GM12878 (cell line): ENCODE measurements at regions not wholly inside any gene's neighbourhood (a gene's known extent, or its start where the extent isn't known, plus 50 kb on each side); places are given as distances from the start of the nearest gene placed in this dataset.

Source experiments
- ATAC-seq: fragments of 200-7000 bp; cut with Tn5 transposase; 3 replicates; pipeline ENCODE4 v1.9.1; 2020; ENCODE audit warnings: mild to moderate bottlenecking, moderate library complexity
- BruUV-seq: library from RNA; stranded (reverse); fragments of 400-500 nt; replicated peaks from 2 replicates; lab custom pipeline; 2021; lab: Mats Ljungman, UMichigan
- CTCF ChIA-PET: fragments of 300-600 bp; sonication (Branson Sonifier 250); formaldehyde crosslinking; extraction: SDS; loops from one replicate; lab custom pipeline; 2021; ENCODE audit warnings: inconsistent platforms; lab: Yijun Ruan, JAX
- POLR2A ChIA-PET: fragments of 350-600 bp; formaldehyde crosslinking; extraction: SDS; loops from one replicate; lab custom pipeline; 2021; ENCODE audit warnings: inconsistent platforms; lab: Charles Lee
- RAD21 ChIA-PET: fragments of 300-600 bp; sonication (Branson Sonifier 250); formaldehyde crosslinking; loops from one replicate; lab custom pipeline; 2023; ENCODE audit warnings: antibody characterized with exemption; ENCODE audit not compliant: unreplicated experiment; lab: Charles Lee
- SMC1A ChIA-PET: fragments of 300-600 bp; sonication (Branson Sonifier 250); formaldehyde crosslinking; loops from one replicate; lab custom pipeline; 2023; ENCODE audit not compliant: unreplicated experiment, uncharacterized antibody; lab: Charles Lee
- DNase-seq: peaks from one replicate; pipeline ENCODE4 v3.0.0-alpha.2; 2011; ENCODE audit warnings: low read depth, low spot score
- FAIRE-seq: peaks from 3 replicates; lab custom pipeline; 2011; peaks lifted over from hg19 to GRCh38; lab: Jason Lieb, UNC
- H2AFZ ChIP-seq: 2 replicates; pipeline ENCODE4 v1.6.0; 2011; ENCODE audit warnings: low read depth, low read length, control low read depth; ENCODE audit not compliant: control insufficient read depth
- H3K27ac ChIP-seq: 2 replicates; pipeline ENCODE4 v1.5.1; 2011; ENCODE audit warnings: control low read depth; ENCODE audit not compliant: control insufficient read depth, insufficient read depth
- H3K27me3 ChIP-seq, 2 experiments: replicated peaks in 1 of 2; 2 replicates each; pipeline versions ENCODE4 v1.6.0 to v1.6.1; 2011; ENCODE audit warnings: low read length in 1 of 2; ENCODE audit not compliant: control insufficient read depth in 2 of 2, insufficient read depth in 2 of 2
- H3K36me3 ChIP-seq, 2 experiments: 2 replicates each; pipeline ENCODE4 v1.5.1; 2011; ENCODE audit warnings: low read length in 1 of 2; ENCODE audit not compliant: control insufficient read depth in 2 of 2, insufficient read depth in 2 of 2
- H3K4me1 ChIP-seq: 2 replicates; pipeline ENCODE4 v1.6.1; 2011; ENCODE audit warnings: mild to moderate bottlenecking, low read length, moderate library complexity, mixed read lengths; ENCODE audit not compliant: control insufficient read depth, insufficient read depth
- H3K4me2 ChIP-seq: 2 replicates; pipeline ENCODE4 v1.6.0; 2011; ENCODE audit warnings: control low read depth; ENCODE audit not compliant: control insufficient read depth, insufficient read depth
- H3K4me3 ChIP-seq: fragments of 200-600 bp; sonication (generic); 2 replicates; pipeline ENCODE4 v1.5.1; 2016
- H3K79me2 ChIP-seq: 2 replicates; pipeline ENCODE4 v1.6.0; 2011; ENCODE audit warnings: low read length; ENCODE audit not compliant: control insufficient read depth, insufficient read depth
- H3K9ac ChIP-seq: 2 replicates; pipeline ENCODE4 v1.8.0; 2011; ENCODE audit warnings: low read length, control low read depth, mixed read lengths; ENCODE audit not compliant: control insufficient read depth, insufficient read depth
- H3K9me3 ChIP-seq: replicated peaks from 3 replicates; pipeline ENCODE4 v1.5.1; 2011; ENCODE audit warnings: mild to moderate bottlenecking, low read length; ENCODE audit not compliant: control insufficient read depth, insufficient read depth
- H4K20me1 ChIP-seq: 2 replicates; pipeline ENCODE4 v1.6.0; 2011; ENCODE audit not compliant: control insufficient read depth, insufficient read depth
- BCL11A ChIP-seq: IDR thresholded peaks from 2 replicates; pipeline ENCODE4 v1.6.1; 2011; ENCODE audit warnings: low read depth, low read length
- CHD4 ChIP-seq: fragments of 200-600 bp; sonication (generic); IDR thresholded peaks from 2 replicates; pipeline ENCODE4 v1.6.1; 2016; ENCODE audit warnings: mild to moderate bottlenecking
- E2F8 ChIP-seq: fragments of 450-650 bp; IDR thresholded peaks from 2 replicates; pipeline ENCODE4 v1.6.1; 2018; ENCODE audit warnings: mild to moderate bottlenecking, low read depth, moderate library complexity; ENCODE audit not compliant: partially characterized antibody
- FOXK2 ChIP-seq: fragments of 450-650 bp; IDR thresholded peaks from 2 replicates; pipeline ENCODE4 v1.6.1; 2017; ENCODE audit warnings: mild to moderate bottlenecking, moderate library complexity
- GABPA ChIP-seq: IDR thresholded peaks from 2 replicates; pipeline ENCODE4 v1.6.1; 2014; ENCODE audit warnings: antibody characterized with exemption, low read depth, mild to moderate bottlenecking, inconsistent platforms
- IRF5 ChIP-seq: fragments of 450-650 bp; IDR thresholded peaks from 2 replicates; pipeline ENCODE4 v1.6.1; 2017; ENCODE audit warnings: borderline replicate concordance
- NKRF ChIP-seq: fragments of 450-650 bp; conservative IDR thresholded peaks from 2 replicates; pipeline ENCODE4 v1.6.1; 2017; ENCODE audit warnings: mild to moderate bottlenecking, moderate library complexity
- SMAD1 ChIP-seq: fragments of 450-650 bp; IDR thresholded peaks from 2 replicates; pipeline ENCODE4 v1.6.1; 2018; ENCODE audit warnings: mild to moderate bottlenecking, low read depth; ENCODE audit not compliant: partially characterized antibody
- SMARCA5 ChIP-seq: fragments of 450-650 bp; IDR thresholded peaks from 2 replicates; pipeline ENCODE4 v1.6.1; 2017; ENCODE audit warnings: mild to moderate bottlenecking
- SREBF1 ChIP-seq: IDR thresholded peaks from 2 replicates; pipeline ENCODE4 v1.6.1; 2012; ENCODE audit warnings: mild to moderate bottlenecking, low read length
- TCF3 ChIP-seq: IDR thresholded peaks from 2 replicates; pipeline ENCODE4 v1.6.1; 2012; ENCODE audit warnings: low read depth, mild to moderate bottlenecking, low read length, borderline replicate concordance; ENCODE audit not compliant: insufficient read depth
- YBX1 ChIP-seq: fragments of 450-650 bp; IDR thresholded peaks from 2 replicates; pipeline ENCODE4 v1.6.1; 2016; ENCODE audit warnings: antibody characterized with exemption
- ZBTB40 ChIP-seq: fragments of 450-650 bp; IDR thresholded peaks from 2 replicates; pipeline ENCODE4 v1.6.1; 2016; ENCODE audit warnings: mild to moderate bottlenecking, moderate library complexity, borderline replicate concordance
- ZSCAN29 ChIP-seq: fragments of 450-650 bp; IDR thresholded peaks from 2 replicates; pipeline ENCODE4 v1.6.1; 2017; ENCODE audit warnings: mild to moderate bottlenecking, moderate library complexity
- WGBS: methylation state at CpG from one replicate; pipeline ENCODE4 v1.1.6; 2016; ENCODE audit warnings: low lambda C conversion rate; ENCODE audit not compliant: insufficient replicate concordance, insufficient coverage; ENCODE audit errors: missing lambda C conversion rate; 5-methylcytosine and 5-hydroxymethylcytosine counted together
- in situ Hi-C: fragments of 300-500 bp; cut with MboI; formaldehyde crosslinking; loops from 9 replicates; pipeline ENCODE4 v1.14.3; 2018; ENCODE audit warnings: mixed read lengths
- intact Hi-C: fragments of 100-400 bp; cut with micrococcal nuclease; formaldehyde crosslinking; loops from one replicate; pipeline ENCODE4 v1.14.2; 2022; ENCODE audit not compliant: unreplicated experiment

GRCh38 chr7:63104666-63105065, 894.0 kb upstream of the ZNF722 start (continued):
- TF ChIP-seq FOXK2 (no peak), ZBTB40 (no peak), BCL11A (no peak), GABPA (no peak), IRF5 (no peak)

GRCh38 chr7:63105978-63106377, 892.7 kb upstream of the ZNF722 start:
- WGBS = 38% methylated on average over 4 of the region's 4 CpGs
- no peak for FAIRE-seq
- TF ChIP-seq ZSCAN29 = no peak
- no peak for TF ChIP-seq TCF3
- no peak for TF ChIP-seq YBX1
- TF ChIP-seq CHD4 = no peak
- no peak for TF ChIP-seq SREBF1
- no peak for TF ChIP-seq NKRF
- no peak for TF ChIP-seq SMAD1
- TF ChIP-seq E2F8 = no peak
- no peak for TF ChIP-seq SMARCA5

More at GRCh38 chr7:63105978-63106377, 892.7 kb upstream of the ZNF722 start:
- no peaks in the 10 kb centered on the region for H4K20me1 ChIP-seq
- intact Hi-C loops (no loop called here), in situ Hi-C loops (no loop called here)
- SMC1A ChIA-PET = no interaction called here
- H3K4me3 ChIP-seq = no peak overlapping the region
- H3K27me3 ChIP-seq = no peaks in the 10 kb centered on the region
- RAD21 ChIA-PET = no interaction called here
- no peaks in the 10 kb centered on the region for H3K79me2 ChIP-seq
- no TSS peak for BruUV-seq
- no peak for ATAC-seq
- H3K9ac ChIP-seq = no peak overlapping the region
- no peak overlapping the region for H3K4me2 ChIP-seq
- CTCF ChIA-PET = no interaction called here
- no peaks in the 10 kb centered on the region for H3K36me3 ChIP-seq
- H2AFZ ChIP-seq = no peak overlapping the region
- no peak overlapping the region for H3K27ac ChIP-seq
- no peaks in the 10 kb centered on the region; the same call in 2 of the 3 replicates for H3K9me3 ChIP-seq
- H3K4me1 ChIP-seq = no peaks in the 10 kb centered on the region
- POLR2A ChIA-PET = no interaction called here
- DNase-seq = no peak
